ENCODE measurements at regions not wholly inside any gene's neighbourhood (a gene's known extent, or its start where the extent isn't known, plus 50 kb on each side); places are given as distances from the start of the nearest gene placed in this dataset.

- TF ChIP-seq, protein P1, sequence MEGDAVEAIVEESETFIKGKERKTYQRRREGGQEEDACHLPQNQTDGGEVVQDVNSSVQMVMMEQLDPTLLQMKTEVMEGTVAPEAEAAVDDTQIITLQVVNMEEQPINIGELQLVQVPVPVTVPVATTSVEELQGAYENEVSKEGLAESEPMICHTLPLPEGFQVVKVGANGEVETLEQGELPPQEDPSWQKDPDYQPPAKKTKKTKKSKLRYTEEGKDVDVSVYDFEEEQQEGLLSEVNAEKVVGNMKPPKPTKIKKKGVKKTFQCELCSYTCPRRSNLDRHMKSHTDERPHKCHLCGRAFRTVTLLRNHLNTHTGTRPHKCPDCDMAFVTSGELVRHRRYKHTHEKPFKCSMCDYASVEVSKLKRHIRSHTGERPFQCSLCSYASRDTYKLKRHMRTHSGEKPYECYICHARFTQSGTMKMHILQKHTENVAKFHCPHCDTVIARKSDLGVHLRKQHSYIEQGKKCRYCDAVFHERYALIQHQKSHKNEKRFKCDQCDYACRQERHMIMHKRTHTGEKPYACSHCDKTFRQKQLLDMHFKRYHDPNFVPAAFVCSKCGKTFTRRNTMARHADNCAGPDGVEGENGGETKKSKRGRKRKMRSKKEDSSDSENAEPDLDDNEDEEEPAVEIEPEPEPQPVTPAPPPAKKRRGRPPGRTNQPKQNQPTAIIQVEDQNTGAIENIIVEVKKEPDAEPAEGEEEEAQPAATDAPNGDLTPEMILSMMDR (IDR thresholded peaks at IDR 0.05; ENCODE audit: borderline replicate concordance, extremely low read depth, low read length, poor library complexity, severe bottlenecking): no peak
- no peak for TF ChIP-seq EZH2 (IDR thresholded peaks at IDR 0.05; ENCODE audit: borderline replicate concordance, low read depth, low read length, severe bottlenecking)
These were observed 70.6 kb upstream of the CXCL14 start for GRCh38 chr5:135649435-135649834.

All from DND-41 (cell line).